ENCODE measurements at regions not wholly inside any gene's neighbourhood (a gene's known extent, or its start where the extent isn't known, plus 50 kb on each side); places are given as distances from the start of the nearest gene placed in this dataset.

DNA sequence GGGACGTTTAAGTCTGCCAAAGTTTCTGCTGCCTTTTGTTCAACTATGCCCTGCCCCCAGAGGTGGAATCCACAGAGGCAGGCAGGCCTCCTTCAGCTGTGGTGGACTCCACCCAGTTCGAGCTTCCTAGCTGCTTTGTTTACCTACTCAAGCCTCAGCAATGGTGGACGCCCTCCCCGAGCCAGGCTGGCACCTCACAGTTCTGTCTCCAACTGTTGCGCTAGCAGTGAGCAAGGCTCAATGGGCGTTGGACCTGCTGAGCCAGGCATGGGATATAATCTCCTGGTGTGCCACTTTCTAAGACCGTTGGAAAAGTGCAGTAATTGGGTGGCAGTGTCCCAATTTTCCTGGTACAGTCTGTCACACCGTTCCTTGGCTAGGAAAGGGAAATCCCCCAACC, 444.7 kb downstream of the FLRT2 start:
- no peak overlapping the region for H3K27ac ChIP-seq
- no peaks in the 10 kb centered on the region for H3K27me3 ChIP-seq
- no peak overlapping the region for H3K4me3 ChIP-seq
- TF ChIP-seq CTCF (IDR thresholded peaks at IDR 0.05) (no peak), POLR2A (IDR thresholded peaks at IDR 0.05) (no peak)
- DNase-seq, result no peak
- H3K9me3 ChIP-seq (replicated peaks in 1 of 3), result peaks cover 0 to 3% (median 0%) of the 10 kb centered on the region in 3 donors
- no peaks in the 10 kb centered on the region for H3K36me3 ChIP-seq (replicated peaks in 1 of 2)
- WGBS, 4 donors, result 60 to 95% (median 78%) methylated on average over 4 to 8 of the region's 8 CpGs
- H3K4me1 ChIP-seq (replicated peaks in 1 of 2), result no peaks in the 10 kb centered on the region
- intact Hi-C loops (cut with DNase I), result no loop called here

- Histone ChIP-seq H3K4me3 (no peak overlapping the region), H3K36me3 (replicated peaks in 1 of 2) (no peaks in the 10 kb centered on the region), H3K27me3 (no peaks in the 10 kb centered on the region), H3K9me3 (replicated peaks in 1 of 3) (no peaks in the 10 kb centered on the region), H3K4me1 (replicated peaks in 1 of 2) (no peaks in the 10 kb centered on the region), H3K27ac (no peak overlapping the region)
- DNase-seq, result no peak
- TF ChIP-seq CTCF (IDR thresholded peaks at IDR 0.05), result no peak
- no peak for TF ChIP-seq POLR2A (IDR thresholded peaks at IDR 0.05)
- intact Hi-C loops (cut with DNase I), result no loop called here
Measured at GRCh38 chr14:85963486-85963885, 433.5 kb downstream of the FLRT2 start.

GRCh38 chr14:85960756-85961155, 430.8 kb downstream of the FLRT2 start:
- TF ChIP-seq POLR2A (IDR thresholded peaks at IDR 0.05) (no peak), CTCF (IDR thresholded peaks at IDR 0.05) (no peak)
- intact Hi-C loops (cut with DNase I), result no loop called here
- Histone ChIP-seq H3K4me3 (no peak overlapping the region), H3K27me3 (no peaks in the 10 kb centered on the region), H3K27ac (no peak overlapping the region), H3K36me3 (replicated peaks in 1 of 2) (no peaks in the 10 kb centered on the region), H3K9me3 (replicated peaks in 1 of 3) (no peaks in the 10 kb centered on the region), H3K4me1 (replicated peaks in 1 of 2) (no peaks in the 10 kb centered on the region)
- DNase-seq, result no peak
- 36 to 66% (median 55%) methylated on average over 2 of the region's 2 CpGs for WGBS, 4 donors

DNA sequence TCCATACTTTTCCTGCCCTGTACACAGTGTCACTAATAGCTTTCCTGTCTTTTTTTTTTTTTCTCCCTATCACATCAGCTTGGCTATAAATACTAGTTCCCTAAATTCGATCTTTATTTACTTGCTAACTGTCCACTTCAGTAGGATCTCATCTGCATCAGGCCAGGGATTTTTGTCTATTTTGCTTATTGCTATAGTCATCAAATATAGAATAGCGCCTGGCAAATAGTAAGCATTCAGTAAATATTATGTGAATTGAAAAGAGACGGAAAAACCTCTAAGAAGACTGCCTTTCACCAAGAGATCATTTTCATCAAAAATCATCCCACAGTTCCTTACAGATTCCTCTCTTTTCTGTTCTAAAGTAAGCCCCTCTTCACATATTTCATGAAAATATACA, 429.1 kb downstream of the FLRT2 start:
- Histone ChIP-seq H3K4me3 (no peak overlapping the region), H3K36me3 (replicated peaks in 1 of 2) (no peaks in the 10 kb centered on the region), H3K4me1 (replicated peaks in 1 of 2) (no peaks in the 10 kb centered on the region), H3K27me3 (no peaks in the 10 kb centered on the region), H3K9me3 (replicated peaks in 1 of 3) (no peaks in the 10 kb centered on the region), H3K27ac (no peak overlapping the region)
- 77 to 82% (median 79%) methylated on average over 3 of the region's 3 CpGs for WGBS, 4 donors
- intact Hi-C loops (cut with DNase I), result no loop called here
- TF ChIP-seq CTCF (IDR thresholded peaks at IDR 0.05) (no peak), POLR2A (IDR thresholded peaks at IDR 0.05) (no peak)
- DNase-seq, result no peak

All from adrenal gland (tissue), 9 donors.